Activated CD4-positive, alpha-beta memory T cell treated with anti-CD3 and anti-CD28 coated beads, Interleukin-2, amount 10 ng/mL, durations not matched to agents 7 days and 5 days (primary cell): ENCODE measurements at regions not wholly inside any gene's neighbourhood (a gene's known extent, or its start where the extent isn't known, plus 50 kb on each side); places are given as distances from the start of the nearest gene placed in this dataset.

Source experiments
- CTCF ChIA-PET: fragments of 350-600 bp; sonication (Branson Sonifier 250); formaldehyde crosslinking; loops from one replicate; lab custom pipeline; 2021; ENCODE audit warnings: antibody characterized with exemption, inconsistent platforms; lab: Charles Lee
- POLR2A ChIA-PET: fragments of 350-600 bp; sonication (Branson Sonifier 250); formaldehyde crosslinking; loops from one replicate; lab custom pipeline; 2021; ENCODE audit warnings: antibody characterized with exemption; lab: Charles Lee
- DNase-seq: peaks from one replicate; pipeline ENCODE4 v3.0.0-alpha.2; 2020
- H3K27ac Mint-ChIP-seq: one replicate; pipeline ENCODE4 v1.8.0; 2021; ENCODE audit warnings: mild to moderate bottlenecking, mixed read lengths
- H3K27me3 Mint-ChIP-seq: one replicate; pipeline ENCODE4 v1.8.0; 2021; ENCODE audit warnings: mixed read lengths
- H3K36me3 Mint-ChIP-seq: one replicate; pipeline ENCODE4 v1.8.0; 2021; ENCODE audit warnings: low read depth, mixed read lengths
- H3K4me1 Mint-ChIP-seq: one replicate; pipeline ENCODE4 v1.8.0; 2021; ENCODE audit warnings: mixed read lengths
- H3K4me3 Mint-ChIP-seq: one replicate; pipeline ENCODE4 v1.8.0; 2021; ENCODE audit warnings: mild to moderate bottlenecking, mixed read lengths
- H3K9me3 Mint-ChIP-seq: one replicate; pipeline ENCODE4 v1.8.0; 2021; ENCODE audit warnings: mixed read lengths

- Mint-ChIP-seq H3K27ac (no peak overlapping the region), H3K4me1 (no peaks in the 10 kb centered on the region), H3K36me3 (no peaks in the 10 kb centered on the region), H3K27me3 (no peaks in the 10 kb centered on the region), H3K4me3 (no peak overlapping the region), H3K9me3 (no peaks in the 10 kb centered on the region)
- no peak for DNase-seq
- CTCF ChIA-PET, result no interaction called here
- POLR2A ChIA-PET, result no interaction called here
These were observed 514.1 kb upstream of the MEF2C start for GRCh38 chr5:89397096-89397495.

GRCh38 chr5:89396278-89396954 lies 513.4 kb upstream of the MEF2C start:
- Mint-ChIP-seq H3K9me3 (no peaks in the 10 kb centered on the region), H3K4me1 (no peaks in the 10 kb centered on the region), H3K36me3 (no peaks in the 10 kb centered on the region), H3K27ac (no peak overlapping the region), H3K4me3 (no peak overlapping the region), H3K27me3 (no peaks in the 10 kb centered on the region)
- no peak for DNase-seq
- POLR2A ChIA-PET, result no interaction called here
- CTCF ChIA-PET, result no interaction called here

- POLR2A ChIA-PET, result no interaction called here
- no peak for DNase-seq
- CTCF ChIA-PET, result no interaction called here
- Mint-ChIP-seq H3K4me3 (no peak overlapping the region), H3K27ac (no peak overlapping the region), H3K27me3 (no peaks in the 10 kb centered on the region), H3K36me3 (no peaks in the 10 kb centered on the region), H3K4me1 (no peaks in the 10 kb centered on the region), H3K9me3 (no peaks in the 10 kb centered on the region)
These were observed 512.1 kb upstream of the MEF2C start for GRCh38 chr5:89395111-89395510.

DNA sequence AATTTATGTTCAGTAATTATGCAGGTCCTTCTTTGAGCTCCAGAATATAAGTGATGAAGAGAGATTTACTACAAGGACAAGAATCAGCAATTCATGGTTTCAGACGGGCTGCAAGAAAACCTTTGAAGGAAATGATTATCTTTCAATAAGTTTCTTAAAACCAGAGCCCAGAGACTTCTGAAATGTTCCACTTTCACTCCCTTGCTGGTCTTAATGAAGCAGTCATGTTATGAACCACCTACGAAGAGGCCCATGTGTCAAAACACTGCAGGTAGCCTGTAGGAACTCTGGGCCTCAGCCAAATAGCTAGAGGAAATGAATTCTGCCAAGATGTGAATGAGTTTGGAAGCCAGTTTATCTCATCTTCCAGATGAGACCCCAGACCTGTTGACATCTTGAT lies 505.9 kb upstream of the MEF2C start:
- ChIA-PET CTCF (no interaction called here), POLR2A (no interaction called here)
- Mint-ChIP-seq H3K9me3 (no peaks in the 10 kb centered on the region), H3K27ac (no peak overlapping the region), H3K36me3 (no peaks in the 10 kb centered on the region), H3K27me3 (no peaks in the 10 kb centered on the region), H3K4me1 (no peaks in the 10 kb centered on the region), H3K4me3 (no peak overlapping the region)
- DNase-seq, result no peak

GRCh38 chr5:89384391-89384790 lies 501.4 kb upstream of the MEF2C start:
- no peak for DNase-seq
- ChIA-PET CTCF (no interaction called here), POLR2A (no interaction called here)
- Mint-ChIP-seq H3K9me3 (no peaks in the 10 kb centered on the region), H3K4me1 (no peaks in the 10 kb centered on the region), H3K36me3 (no peaks in the 10 kb centered on the region), H3K27ac (no peak overlapping the region), H3K27me3 (no peaks in the 10 kb centered on the region), H3K4me3 (no peak overlapping the region)

- no peaks in the 10 kb centered on the region for H3K36me3 Mint-ChIP-seq
- H3K4me1 Mint-ChIP-seq, result no peaks in the 10 kb centered on the region
- ChIA-PET CTCF (no interaction called here), POLR2A (no interaction called here)
- H3K27me3 Mint-ChIP-seq, result no peaks in the 10 kb centered on the region
- no peak overlapping the region for H3K4me3 Mint-ChIP-seq
- H3K27ac Mint-ChIP-seq, result no peak overlapping the region
- DNase-seq, result no peak
- H3K9me3 Mint-ChIP-seq, result no peaks in the 10 kb centered on the region
These were observed 497.7 kb upstream of the MEF2C start for GRCh38 chr5:89380635-89381034.

GRCh38 chr5:89377767-89378455 lies 494.9 kb upstream of the MEF2C start:
- no peaks in the 10 kb centered on the region for H3K36me3 Mint-ChIP-seq
- ChIA-PET POLR2A (no interaction called here), CTCF (no interaction called here)
- no peaks in the 10 kb centered on the region for H3K27me3 Mint-ChIP-seq
- no peak overlapping the region for H3K4me3 Mint-ChIP-seq
- DNase-seq, result no peak
- H3K27ac Mint-ChIP-seq, result no peak overlapping the region
- peaks cover 2% of the 10 kb centered on the region for H3K9me3 Mint-ChIP-seq
- H3K4me1 Mint-ChIP-seq, result no peaks in the 10 kb centered on the region

DNA sequence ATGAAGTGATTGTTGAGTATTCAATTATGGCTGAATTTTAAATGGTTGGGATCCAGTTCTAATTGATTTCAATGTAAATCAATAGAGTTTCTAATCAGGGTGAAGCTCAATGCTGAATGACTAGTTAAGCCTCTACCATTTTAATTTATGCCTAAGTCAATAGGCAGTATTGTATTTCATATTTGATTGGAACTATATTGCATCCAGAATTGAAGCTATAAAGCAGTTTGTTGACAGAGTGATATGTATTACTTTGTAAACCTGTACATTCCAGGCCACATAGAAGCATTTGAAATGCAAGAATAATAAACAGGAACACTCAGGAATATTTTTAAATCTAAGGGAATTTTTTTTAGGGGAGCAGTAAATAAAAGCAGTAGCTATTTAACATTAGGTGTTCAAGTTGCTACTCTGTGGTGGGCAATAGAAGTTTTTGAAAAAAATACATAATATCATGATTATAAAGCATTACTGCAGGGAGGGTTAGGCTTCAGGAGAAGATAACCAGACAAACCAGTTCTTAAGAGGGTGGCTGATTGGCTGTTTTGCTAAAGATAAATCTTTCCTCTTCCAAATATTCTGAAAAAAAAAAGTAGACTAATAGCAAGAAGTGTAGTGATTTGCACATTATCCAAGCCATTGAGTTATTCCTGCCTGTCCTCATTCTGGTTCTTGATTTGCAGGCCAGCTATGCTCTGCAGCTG lies 492.0 kb upstream of the MEF2C start:
- Mint-ChIP-seq H3K4me3 (no peak overlapping the region), H3K36me3 (no peaks in the 10 kb centered on the region), H3K27me3 (no peaks in the 10 kb centered on the region), H3K4me1 (no peaks in the 10 kb centered on the region), H3K27ac (no peak overlapping the region), H3K9me3 (peaks cover 2% of the 10 kb centered on the region)
- no peak for DNase-seq
- CTCF ChIA-PET, result no interaction called here
- POLR2A ChIA-PET, result no interaction called here

DNA sequence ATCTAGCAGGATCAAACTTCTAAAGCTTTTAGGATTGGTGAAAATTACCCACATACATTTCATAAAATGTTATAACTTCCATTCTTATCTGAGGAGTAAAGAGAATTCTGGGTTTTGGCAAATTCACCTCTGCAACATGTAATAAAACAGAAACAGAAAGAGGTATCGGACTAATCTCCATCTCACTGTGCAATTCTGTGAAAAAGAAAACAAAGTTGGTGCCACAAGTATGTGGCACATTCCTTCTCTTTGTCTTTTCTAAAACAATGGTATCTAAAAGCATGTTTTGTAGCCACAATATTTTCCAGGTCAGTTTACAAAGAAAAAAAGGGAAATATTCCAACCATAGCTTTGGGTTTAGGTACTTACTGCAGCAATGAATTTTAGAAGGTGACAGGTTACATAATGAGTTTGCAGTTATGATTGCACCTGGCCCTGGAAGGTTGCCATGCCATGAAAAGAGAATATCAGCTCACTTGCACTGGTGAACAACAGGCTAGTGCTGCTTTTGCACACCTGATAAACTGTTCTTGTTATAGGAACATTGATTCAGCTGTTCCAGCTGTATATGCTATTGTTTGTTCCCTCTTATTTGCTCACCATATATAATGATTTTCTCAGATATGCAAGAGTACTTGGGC lies 491.3 kb upstream of the MEF2C start:
- no peak overlapping the region for H3K4me3 Mint-ChIP-seq
- H3K4me1 Mint-ChIP-seq, result no peaks in the 10 kb centered on the region
- H3K36me3 Mint-ChIP-seq, result no peaks in the 10 kb centered on the region
- CTCF ChIA-PET, result no interaction called here
- H3K9me3 Mint-ChIP-seq, result peaks cover 2% of the 10 kb centered on the region
- DNase-seq, result no peak
- no peak overlapping the region for H3K27ac Mint-ChIP-seq
- POLR2A ChIA-PET, result no interaction called here
- no peaks in the 10 kb centered on the region for H3K27me3 Mint-ChIP-seq

GRCh38 chr5:89372176-89372575 lies 489.2 kb upstream of the MEF2C start:
- Mint-ChIP-seq H3K36me3 (no peaks in the 10 kb centered on the region), H3K4me1 (no peaks in the 10 kb centered on the region), H3K27me3 (no peaks in the 10 kb centered on the region), H3K9me3 (peaks cover 2% of the 10 kb centered on the region), H3K4me3 (no peak overlapping the region), H3K27ac (no peak overlapping the region)
- POLR2A ChIA-PET, result no interaction called here
- no peak for DNase-seq
- CTCF ChIA-PET, result no interaction called here

GRCh38 chr5:89371646-89372045 lies 488.7 kb upstream of the MEF2C start:
- Mint-ChIP-seq H3K27ac (no peak overlapping the region), H3K4me1 (no peaks in the 10 kb centered on the region), H3K9me3 (peaks cover 2% of the 10 kb centered on the region), H3K27me3 (no peaks in the 10 kb centered on the region), H3K36me3 (no peaks in the 10 kb centered on the region), H3K4me3 (no peak overlapping the region)
- POLR2A ChIA-PET, result no interaction called here
- CTCF ChIA-PET, result no interaction called here
- DNase-seq, result no peak

DNA sequence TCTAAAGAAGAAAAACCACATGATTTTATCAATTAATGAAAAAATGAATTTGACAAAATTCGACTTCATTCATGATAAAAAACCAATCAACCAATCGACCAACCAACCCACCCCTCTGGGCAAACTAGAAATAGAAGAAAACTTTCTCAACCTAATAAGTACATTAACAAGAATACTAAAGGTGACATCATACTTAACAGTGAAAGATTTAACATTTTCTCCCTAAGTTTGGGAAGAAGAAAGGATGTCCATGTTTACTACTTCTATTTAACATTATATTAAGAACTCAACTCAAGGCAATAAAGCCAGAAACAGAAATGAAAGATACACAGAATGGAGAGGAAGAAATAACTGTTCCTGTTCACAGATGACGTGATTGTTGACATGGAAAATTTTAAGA lies 476.1 kb upstream of the MEF2C start:
- no peak overlapping the region for H3K27ac Mint-ChIP-seq
- no peak overlapping the region for H3K4me3 Mint-ChIP-seq
- H3K27me3 Mint-ChIP-seq, result no peaks in the 10 kb centered on the region
- H3K9me3 Mint-ChIP-seq, result peaks cover 6% of the 10 kb centered on the region
- ChIA-PET POLR2A (no interaction called here), CTCF (no interaction called here)
- no peaks in the 10 kb centered on the region for H3K4me1 Mint-ChIP-seq
- no peaks in the 10 kb centered on the region for H3K36me3 Mint-ChIP-seq
- DNase-seq, result no peak

GRCh38 chr5:89353837-89354551 lies 471.0 kb upstream of the MEF2C start:
- H3K27ac Mint-ChIP-seq, result no peak overlapping the region
- no peaks in the 10 kb centered on the region for H3K27me3 Mint-ChIP-seq
- H3K36me3 Mint-ChIP-seq, result no peaks in the 10 kb centered on the region
- H3K4me3 Mint-ChIP-seq, result no peak overlapping the region
- peaks cover 4% of the 10 kb centered on the region for H3K9me3 Mint-ChIP-seq
- no peak for DNase-seq
- H3K4me1 Mint-ChIP-seq, result no peaks in the 10 kb centered on the region
- CTCF ChIA-PET, result no interaction called here
- POLR2A ChIA-PET, result no interaction called here
